DND-41 (cell line): ENCODE measurements at regions not wholly inside any gene's neighbourhood (a gene's known extent, or its start where the extent isn't known, plus 50 kb on each side); places are given as distances from the start of the nearest gene placed in this dataset.

Experiments used
- EZH2 ChIP-seq: IDR thresholded peaks from 3 replicates; pipeline ENCODE4 v1.6.1; 2012; ENCODE audit warnings: borderline replicate concordance, low read depth, mild to moderate bottlenecking, moderate library complexity, low read length, inconsistent platforms; ENCODE audit not compliant: severe bottlenecking
- TF ChIP-seq, protein P1 (sequence below): IDR thresholded peaks from 2 replicates; pipeline ENCODE4 v1.5.1; 2012; ENCODE audit warnings: borderline replicate concordance, low read length, moderate library complexity, mild to moderate bottlenecking; ENCODE audit not compliant: poor library complexity, severe bottlenecking; ENCODE audit errors: extremely low read depth

DNA sequence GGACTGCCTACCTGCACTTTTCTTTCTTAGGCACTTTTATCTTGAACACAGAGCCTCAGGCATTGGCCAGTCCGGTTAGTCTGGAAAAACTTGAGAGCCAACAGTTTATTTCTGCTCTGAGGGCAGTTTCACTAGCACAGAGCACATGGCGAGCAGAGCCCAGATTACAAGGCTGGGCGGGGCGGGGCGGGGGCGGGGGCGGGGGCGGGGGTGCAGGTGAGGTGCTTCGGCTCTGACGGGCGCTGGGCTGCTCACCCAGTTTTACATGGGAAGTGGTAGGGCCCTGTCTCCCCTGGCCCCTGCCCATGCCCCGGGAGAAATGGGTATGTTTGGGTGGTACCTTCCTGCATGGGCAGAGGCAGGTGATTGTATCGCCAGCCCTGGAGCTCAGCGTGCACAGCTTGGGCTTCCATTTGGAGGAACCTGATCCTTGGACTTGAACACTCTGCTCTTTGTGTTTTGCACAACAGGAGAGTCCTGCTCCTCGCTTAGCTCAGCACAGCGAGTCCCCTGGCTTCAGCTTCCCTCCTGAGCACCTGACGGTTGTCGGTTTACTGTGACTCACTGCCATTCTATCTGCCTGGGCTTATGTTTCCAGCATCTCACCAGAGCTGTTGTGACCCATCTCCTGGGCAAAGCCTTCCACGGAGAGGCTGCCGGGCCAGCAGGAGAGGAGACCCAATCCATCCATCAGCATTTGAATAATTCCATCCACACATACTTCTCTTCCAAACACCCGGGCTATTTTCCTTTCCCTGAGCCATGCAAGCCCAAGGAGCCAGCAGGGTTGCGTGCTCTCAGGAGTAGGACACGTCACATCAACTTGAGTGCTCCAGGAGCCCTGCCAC lies 108.5 kb downstream of the ARF6 start:
- TF ChIP-seq, protein P1, sequence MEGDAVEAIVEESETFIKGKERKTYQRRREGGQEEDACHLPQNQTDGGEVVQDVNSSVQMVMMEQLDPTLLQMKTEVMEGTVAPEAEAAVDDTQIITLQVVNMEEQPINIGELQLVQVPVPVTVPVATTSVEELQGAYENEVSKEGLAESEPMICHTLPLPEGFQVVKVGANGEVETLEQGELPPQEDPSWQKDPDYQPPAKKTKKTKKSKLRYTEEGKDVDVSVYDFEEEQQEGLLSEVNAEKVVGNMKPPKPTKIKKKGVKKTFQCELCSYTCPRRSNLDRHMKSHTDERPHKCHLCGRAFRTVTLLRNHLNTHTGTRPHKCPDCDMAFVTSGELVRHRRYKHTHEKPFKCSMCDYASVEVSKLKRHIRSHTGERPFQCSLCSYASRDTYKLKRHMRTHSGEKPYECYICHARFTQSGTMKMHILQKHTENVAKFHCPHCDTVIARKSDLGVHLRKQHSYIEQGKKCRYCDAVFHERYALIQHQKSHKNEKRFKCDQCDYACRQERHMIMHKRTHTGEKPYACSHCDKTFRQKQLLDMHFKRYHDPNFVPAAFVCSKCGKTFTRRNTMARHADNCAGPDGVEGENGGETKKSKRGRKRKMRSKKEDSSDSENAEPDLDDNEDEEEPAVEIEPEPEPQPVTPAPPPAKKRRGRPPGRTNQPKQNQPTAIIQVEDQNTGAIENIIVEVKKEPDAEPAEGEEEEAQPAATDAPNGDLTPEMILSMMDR, result no peak
- no peak for TF ChIP-seq EZH2
